ENCODE measurements at regions not wholly inside any gene's neighbourhood (a gene's known extent, or its start where the extent isn't known, plus 50 kb on each side); places are given as distances from the start of the nearest gene placed in this dataset.

DNA sequence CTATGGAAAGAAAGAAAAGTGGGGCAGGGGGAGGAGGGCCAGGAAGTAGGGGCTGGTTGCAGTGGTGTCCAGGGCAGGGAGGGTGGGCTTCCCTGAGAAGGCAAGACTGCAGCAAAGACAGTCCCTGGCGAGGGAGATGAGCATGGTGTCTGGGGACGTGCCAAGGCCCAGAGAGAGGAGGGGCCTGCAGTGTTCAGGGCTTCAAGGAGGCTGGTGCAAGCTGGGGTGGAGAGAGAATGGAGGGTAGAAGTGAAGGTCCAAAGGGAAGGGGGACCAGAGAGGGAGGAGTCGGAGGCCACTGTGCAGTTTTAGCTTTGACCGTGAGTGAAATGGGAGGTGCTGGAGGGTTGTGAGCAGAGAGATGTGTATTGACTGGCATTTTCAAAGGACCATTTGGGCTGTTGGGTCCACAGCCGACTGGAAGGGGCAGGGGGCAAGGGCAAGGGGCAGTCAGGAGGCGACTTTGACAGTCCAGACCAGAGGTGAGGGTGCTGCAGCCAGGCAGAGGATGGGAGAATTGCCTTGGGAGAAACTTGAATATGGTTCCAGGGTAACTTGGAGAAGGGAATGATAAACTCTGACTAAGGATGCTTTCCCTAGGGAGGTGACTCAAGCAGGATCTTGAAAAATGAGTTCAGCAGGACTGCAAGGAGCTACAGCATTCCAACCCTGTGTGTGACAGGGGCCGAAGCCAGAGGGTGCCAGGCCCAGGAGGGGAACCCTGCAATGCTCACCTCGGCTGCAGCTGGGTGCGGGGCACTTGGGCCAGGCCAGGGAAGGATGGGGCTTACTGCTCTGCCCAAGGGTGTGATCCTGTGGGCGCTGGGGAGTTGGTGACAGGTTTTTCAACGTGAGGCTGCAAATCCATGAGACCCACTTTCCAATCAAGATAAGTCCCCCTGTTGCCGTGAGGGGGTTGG, 177.1 kb upstream of the HAAO start:
- H3K27ac ChIP-seq, result peak overlapping the region; percentile 54
- CTCF ChIA-PET, result interaction anchor here (0.6 kb wide), 1 partner anchor 857 kb away, joined by 3 read pairs; no protein-coding TSS in a partner anchor
- POLR2A ChIA-PET (ENCODE audit: low non-redundant PET), result no interaction called here
- TF ChIP-seq, protein P1, sequence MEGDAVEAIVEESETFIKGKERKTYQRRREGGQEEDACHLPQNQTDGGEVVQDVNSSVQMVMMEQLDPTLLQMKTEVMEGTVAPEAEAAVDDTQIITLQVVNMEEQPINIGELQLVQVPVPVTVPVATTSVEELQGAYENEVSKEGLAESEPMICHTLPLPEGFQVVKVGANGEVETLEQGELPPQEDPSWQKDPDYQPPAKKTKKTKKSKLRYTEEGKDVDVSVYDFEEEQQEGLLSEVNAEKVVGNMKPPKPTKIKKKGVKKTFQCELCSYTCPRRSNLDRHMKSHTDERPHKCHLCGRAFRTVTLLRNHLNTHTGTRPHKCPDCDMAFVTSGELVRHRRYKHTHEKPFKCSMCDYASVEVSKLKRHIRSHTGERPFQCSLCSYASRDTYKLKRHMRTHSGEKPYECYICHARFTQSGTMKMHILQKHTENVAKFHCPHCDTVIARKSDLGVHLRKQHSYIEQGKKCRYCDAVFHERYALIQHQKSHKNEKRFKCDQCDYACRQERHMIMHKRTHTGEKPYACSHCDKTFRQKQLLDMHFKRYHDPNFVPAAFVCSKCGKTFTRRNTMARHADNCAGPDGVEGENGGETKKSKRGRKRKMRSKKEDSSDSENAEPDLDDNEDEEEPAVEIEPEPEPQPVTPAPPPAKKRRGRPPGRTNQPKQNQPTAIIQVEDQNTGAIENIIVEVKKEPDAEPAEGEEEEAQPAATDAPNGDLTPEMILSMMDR (conservative IDR thresholded peaks at IDR 0.05; ENCODE audit: low read depth), result no peak
- peak; percentile 46 for DNase-seq (ENCODE audit: low spot score)

DNA sequence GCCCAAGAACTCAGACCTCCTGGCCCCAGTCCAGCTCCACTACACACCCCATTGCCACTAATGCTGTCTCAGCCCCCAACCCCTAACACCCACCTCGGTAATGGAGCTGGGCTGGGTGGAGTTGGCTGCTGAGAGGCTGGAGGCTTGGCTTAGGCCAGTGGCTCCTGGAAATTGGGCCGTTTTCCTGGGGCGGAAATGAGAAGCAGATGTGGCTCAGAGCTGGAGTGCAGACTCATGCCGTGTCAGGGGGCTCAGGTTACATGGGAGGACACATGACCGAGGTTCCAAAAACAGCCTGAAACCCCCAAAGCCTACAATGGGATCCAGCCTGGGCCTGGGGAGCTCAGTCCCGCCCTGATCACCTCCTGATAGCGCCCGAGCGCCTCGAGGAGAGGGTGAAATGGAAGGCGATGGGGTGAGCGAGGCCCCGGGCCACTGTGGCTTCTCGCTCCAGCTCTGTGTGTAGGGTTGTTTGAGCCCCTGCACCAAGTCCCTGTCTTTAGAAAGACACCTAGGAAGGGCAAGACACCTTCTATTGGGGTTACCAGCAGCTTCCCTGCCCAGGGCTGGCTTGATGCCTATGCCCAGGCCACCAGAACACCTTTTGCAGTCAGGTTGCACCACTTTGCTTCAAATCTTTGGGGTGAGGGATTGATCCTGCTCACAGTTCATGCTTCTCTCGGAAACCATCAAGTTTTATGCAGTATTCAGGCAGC, 175.7 kb upstream of the HAAO start:
- peak overlapping the region; percentile 54 for H3K27ac ChIP-seq
- ChIA-PET POLR2A (ENCODE audit: low non-redundant PET) (no interaction called here), CTCF (interaction anchor here (0.6 kb wide), 1 partner anchor 630 kb away, joined by 3 read pairs; no protein-coding TSS in a partner anchor)
- TF ChIP-seq, protein P1 (conservative IDR thresholded peaks at IDR 0.05; ENCODE audit: low read depth), result no peak
- DNase-seq (ENCODE audit: low spot score), result no peak

DNA sequence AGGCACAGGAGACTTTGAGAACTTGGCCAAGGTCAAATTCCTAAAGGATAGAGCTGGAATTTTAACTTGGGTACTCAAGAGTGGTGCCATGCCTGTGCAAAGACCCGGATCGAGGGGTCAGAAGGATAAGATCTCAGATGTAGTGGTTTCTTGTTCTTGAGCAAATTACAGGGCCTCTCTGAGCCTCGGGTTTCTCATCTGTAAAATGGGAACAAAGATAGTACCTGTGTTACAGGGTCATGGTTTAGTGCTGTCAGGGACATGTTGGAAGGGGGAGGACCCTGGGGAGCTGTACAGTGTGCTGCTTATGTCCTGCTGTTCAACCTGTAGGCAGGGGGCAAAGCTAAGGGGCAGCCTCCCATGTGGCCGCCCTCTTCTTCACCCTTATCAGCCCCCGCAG, 173.5 kb upstream of the HAAO start:
- ChIA-PET POLR2A (ENCODE audit: low non-redundant PET) (no interaction called here), CTCF (interaction anchor here (0.9 kb wide), 1 partner anchor 12 kb away, joined by 7 read pairs; no protein-coding TSS in a partner anchor)
- peak overlapping the region; percentile 9; the same call in 1 of the 2 replicates for H3K27ac ChIP-seq
- DNase-seq (ENCODE audit: low spot score), result no peak
- TF ChIP-seq, protein P1 (conservative IDR thresholded peaks at IDR 0.05; ENCODE audit: low read depth), result no peak

DNA sequence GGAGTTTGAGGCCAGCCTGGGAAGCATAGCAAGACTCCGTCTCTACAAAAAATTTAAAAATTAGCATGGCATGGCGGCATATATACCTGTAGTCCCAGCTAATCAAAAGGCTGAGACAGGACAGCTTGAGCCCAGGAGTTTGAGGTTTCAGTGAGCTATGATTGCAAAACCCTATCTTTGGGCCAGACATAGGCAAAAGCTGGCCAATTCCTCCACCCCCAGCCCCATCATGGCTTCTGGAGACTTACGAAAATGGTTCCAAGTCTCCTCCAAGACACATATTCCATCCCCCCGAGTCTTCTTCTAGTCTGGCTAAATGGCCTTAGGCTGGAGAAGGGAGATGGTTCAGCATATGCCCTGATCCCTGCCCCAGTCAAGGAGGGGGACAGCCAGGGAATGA, 172.8 kb upstream of the HAAO start:
- no peak for DNase-seq (ENCODE audit: low spot score)
- POLR2A ChIA-PET (ENCODE audit: low non-redundant PET), result no interaction called here
- TF ChIP-seq, protein P1 (conservative IDR thresholded peaks at IDR 0.05; ENCODE audit: low read depth), result no peak
- CTCF ChIA-PET, result interaction anchor here (0.7 to 0.9 kb wide), 3 partner anchors 10 to 519 kb away, joined by 3 to 7 read pairs (median 4); no protein-coding TSS in a partner anchor
- peak overlapping the region; percentile 83 for H3K27ac ChIP-seq

DNA sequence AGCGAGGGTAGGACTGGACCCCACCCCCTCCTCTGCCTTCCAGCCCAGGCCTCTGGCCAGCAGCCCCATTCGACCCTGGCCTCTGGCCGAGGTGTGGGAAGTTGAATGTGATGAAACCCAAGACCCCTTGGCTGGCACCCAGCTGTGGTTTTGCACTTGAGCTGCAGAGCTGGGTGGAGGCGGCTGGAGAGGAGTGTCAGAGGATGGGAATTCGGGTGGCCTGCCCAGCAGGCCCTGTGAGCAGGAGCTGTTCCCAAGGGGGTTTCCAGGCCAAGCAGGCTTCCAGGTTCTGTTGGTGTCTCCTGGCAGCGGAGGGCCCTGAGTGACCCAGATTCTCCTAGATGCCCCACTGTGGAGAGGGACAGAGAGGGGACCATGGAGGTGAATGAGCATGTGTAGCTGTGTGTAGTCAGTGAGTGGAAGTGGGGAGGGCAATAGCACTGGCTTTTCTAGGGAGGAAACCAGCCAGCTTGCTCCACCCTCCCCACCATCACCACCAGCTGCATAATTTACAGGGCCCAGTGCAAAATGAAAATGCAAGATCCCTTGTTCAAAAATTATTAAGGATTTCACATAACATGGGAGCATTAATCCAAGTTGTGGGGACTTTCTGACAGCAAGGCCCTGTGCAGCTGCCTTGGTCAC, 172.2 kb upstream of the HAAO start:
- no peak for DNase-seq (ENCODE audit: low spot score)
- TF ChIP-seq, protein P1 (conservative IDR thresholded peaks at IDR 0.05; ENCODE audit: low read depth), result no peak
- peak overlapping the region; percentile 83 for H3K27ac ChIP-seq
- POLR2A ChIA-PET (ENCODE audit: low non-redundant PET), result no interaction called here
- CTCF ChIA-PET, result interaction anchor here (0.7 kb wide), 2 partner anchors 10 to 520 kb away, joined by 3 to 4 read pairs; no protein-coding TSS in a partner anchor

Measured in RWPE1 (cell line).